ENCODE measurements at regions not wholly inside any gene's neighbourhood (a gene's known extent, or its start where the extent isn't known, plus 50 kb on each side); places are given as distances from the start of the nearest gene placed in this dataset.
"Not testable (repeated sequence)": the region's sequence is repeated elsewhere in the genome, so short reads cannot be mapped to it uniquely, and the experiment has no call there.

DNA sequence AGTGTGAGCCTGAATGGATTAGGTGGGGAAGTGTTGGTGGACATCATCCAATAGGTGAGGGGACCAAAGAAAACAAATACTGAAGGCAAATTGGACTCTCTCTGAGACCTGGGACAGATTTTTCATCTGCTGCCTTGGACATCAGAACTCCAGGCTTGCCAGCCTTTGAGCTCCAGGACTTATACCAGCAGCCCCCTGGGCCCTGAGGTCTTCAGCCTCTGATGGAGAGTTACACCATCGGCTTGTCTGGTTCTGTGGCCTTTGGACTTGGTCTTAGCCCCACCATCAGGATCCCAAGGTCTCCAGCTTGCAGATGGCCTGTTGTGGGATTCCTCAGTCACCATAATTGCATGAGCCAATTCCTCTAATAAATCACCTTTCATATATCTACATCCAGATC is 80.8 kb upstream of the SLC8A3 start:
- DNase-seq (ENCODE audit: insufficient read length, low spot score) (no peak), FAIRE-seq (no peak)
- TF ChIP-seq SPI1 (IDR thresholded peaks at IDR 0.05; ENCODE audit: low read depth, low read length) = no peak
- no peak for TF ChIP-seq POLR2A (IDR thresholded peaks at IDR 0.05; ENCODE audit: low read depth, low read length)
- TF ChIP-seq POLR2AphosphoS5 (IDR thresholded peaks at IDR 0.05; ENCODE audit: low read depth, low read length) = no peak
- no peak for TF ChIP-seq POU2F2 (IDR thresholded peaks at IDR 0.05; ENCODE audit: low read depth, low read length)
- no peak for TF ChIP-seq TAF1 (IDR thresholded peaks at IDR 0.05; ENCODE audit: low read depth, low read length)
- TF ChIP-seq PAX5 (IDR thresholded peaks at IDR 0.05; ENCODE audit: insufficient read depth, low read length, severe bottlenecking) = no peak

DNA sequence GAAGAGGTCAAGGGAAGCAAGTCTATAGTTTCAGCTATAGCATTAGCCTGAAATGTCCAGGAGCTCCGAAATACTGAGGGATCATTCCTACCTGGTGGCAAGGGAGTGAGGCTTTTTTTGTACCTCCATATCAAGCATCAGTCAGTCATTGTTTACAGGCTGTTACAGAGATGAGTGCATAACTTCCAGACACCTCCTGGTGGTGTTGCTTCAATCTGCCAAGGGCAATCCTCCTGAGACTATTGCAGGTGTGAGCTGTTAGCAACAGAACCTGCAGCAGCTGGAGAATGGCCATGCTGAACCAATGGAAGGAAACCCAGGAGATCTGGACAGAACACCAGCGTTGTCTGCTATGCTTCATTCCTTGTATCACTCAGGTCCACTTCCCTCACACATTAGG is 80.0 kb upstream of the SLC8A3 start:
- FAIRE-seq = no peak
- TF ChIP-seq PAX5 (IDR thresholded peaks at IDR 0.05; ENCODE audit: insufficient read depth, low read length, severe bottlenecking) (no peak), SPI1 (IDR thresholded peaks at IDR 0.05; ENCODE audit: low read depth, low read length) (no peak), TAF1 (IDR thresholded peaks at IDR 0.05; ENCODE audit: low read depth, low read length) (no peak), POLR2A (IDR thresholded peaks at IDR 0.05; ENCODE audit: low read depth, low read length) (no peak), POLR2AphosphoS5 (IDR thresholded peaks at IDR 0.05; ENCODE audit: low read depth, low read length) (no peak), POU2F2 (IDR thresholded peaks at IDR 0.05; ENCODE audit: low read depth, low read length) (no peak)
- no peak for DNase-seq (ENCODE audit: insufficient read length, low spot score)

- FAIRE-seq (no peak), DNase-seq (ENCODE audit: insufficient read length, low spot score) (no peak)
- no peak for TF ChIP-seq POLR2A (IDR thresholded peaks at IDR 0.05; ENCODE audit: low read depth, low read length)
- no peak for TF ChIP-seq POU2F2 (IDR thresholded peaks at IDR 0.05; ENCODE audit: low read depth, low read length)
- TF ChIP-seq PAX5 (IDR thresholded peaks at IDR 0.05; ENCODE audit: insufficient read depth, low read length, severe bottlenecking) = no peak
- no peak for TF ChIP-seq SPI1 (IDR thresholded peaks at IDR 0.05; ENCODE audit: low read depth, low read length)
- no peak for TF ChIP-seq TAF1 (IDR thresholded peaks at IDR 0.05; ENCODE audit: low read depth, low read length)
- TF ChIP-seq POLR2AphosphoS5 (IDR thresholded peaks at IDR 0.05; ENCODE audit: low read depth, low read length) = no peak
Observed at GRCh38 chr14:70266157-70266556, 77.4 kb upstream of the SLC8A3 start.

DNA sequence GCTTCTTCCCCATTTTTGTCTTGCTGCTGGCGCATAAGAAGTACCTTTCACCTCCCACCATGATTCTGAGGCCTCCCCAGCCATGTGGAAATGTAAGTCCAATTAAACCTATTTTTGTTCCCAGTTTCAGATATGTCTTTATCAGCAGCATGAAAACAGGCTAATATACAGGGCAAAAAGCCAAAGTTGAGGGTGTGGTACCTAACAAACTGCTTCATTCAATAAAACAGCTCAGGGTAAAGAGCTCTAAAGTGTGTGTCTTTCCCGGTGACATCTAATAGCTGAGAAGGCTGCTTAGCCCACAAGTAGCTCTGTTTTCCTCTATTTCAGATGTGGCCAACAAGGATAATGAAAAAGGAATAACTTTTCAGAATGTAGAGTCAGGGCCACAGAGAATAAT is 76.7 kb upstream of the SLC8A3 start:
- TF ChIP-seq POLR2A (IDR thresholded peaks at IDR 0.05; ENCODE audit: low read depth, low read length) (no peak), SPI1 (IDR thresholded peaks at IDR 0.05; ENCODE audit: low read depth, low read length) (no peak), TAF1 (IDR thresholded peaks at IDR 0.05; ENCODE audit: low read depth, low read length) (no peak), POU2F2 (IDR thresholded peaks at IDR 0.05; ENCODE audit: low read depth, low read length) (no peak), PAX5 (IDR thresholded peaks at IDR 0.05; ENCODE audit: insufficient read depth, low read length, severe bottlenecking) (no peak), POLR2AphosphoS5 (IDR thresholded peaks at IDR 0.05; ENCODE audit: low read depth, low read length) (no peak)
- FAIRE-seq (no peak), DNase-seq (ENCODE audit: insufficient read length, low spot score) (no peak)

DNA sequence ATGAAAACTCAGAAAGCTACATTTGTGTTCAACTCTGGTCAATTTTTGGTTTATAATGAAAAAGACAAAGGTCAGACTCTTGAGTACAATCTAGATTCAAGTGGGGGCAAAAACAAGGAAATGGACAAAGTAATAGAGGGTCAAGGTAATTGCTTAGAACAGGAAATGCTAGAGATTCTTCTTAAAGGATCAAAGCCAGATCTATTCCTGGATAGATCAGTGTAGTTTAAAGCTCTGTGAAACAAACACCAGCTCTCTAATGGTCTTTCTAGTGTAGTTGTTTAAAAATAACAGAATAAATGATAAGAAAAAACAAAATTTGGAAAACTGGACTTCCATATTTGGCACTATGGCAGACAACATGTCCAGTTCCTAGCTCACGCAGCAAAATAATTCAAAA is 70.7 kb upstream of the SLC8A3 start:
- FAIRE-seq = no peak
- TF ChIP-seq POLR2AphosphoS5 (IDR thresholded peaks at IDR 0.05; ENCODE audit: low read depth, low read length) (no peak), POLR2A (IDR thresholded peaks at IDR 0.05; ENCODE audit: low read depth, low read length) (no peak), SPI1 (IDR thresholded peaks at IDR 0.05; ENCODE audit: low read depth, low read length) (no peak), POU2F2 (IDR thresholded peaks at IDR 0.05; ENCODE audit: low read depth, low read length) (no peak), PAX5 (IDR thresholded peaks at IDR 0.05; ENCODE audit: insufficient read depth, low read length, severe bottlenecking) (no peak), TAF1 (IDR thresholded peaks at IDR 0.05; ENCODE audit: low read depth, low read length) (no peak)
- DNase-seq (ENCODE audit: insufficient read length, low spot score) = no peak

DNA sequence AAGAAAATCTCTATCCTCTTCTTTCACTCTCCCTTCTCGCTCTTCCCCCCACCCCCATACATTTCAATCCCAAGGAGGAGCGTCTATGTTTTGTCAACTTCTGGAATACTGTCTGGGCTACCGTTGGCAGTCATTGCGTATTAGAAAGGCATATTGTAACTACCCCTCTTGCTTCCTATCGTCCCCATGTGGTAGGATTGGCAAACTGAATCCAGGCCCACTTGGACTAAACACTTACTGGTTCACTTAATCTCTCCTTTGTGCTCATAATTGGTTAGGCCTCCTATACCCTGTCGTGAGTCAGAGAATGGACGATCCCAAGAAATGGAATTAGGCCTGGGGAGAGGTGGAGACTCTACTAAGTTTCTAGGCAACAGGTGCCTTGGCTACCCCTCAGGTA is 68.8 kb upstream of the SLC8A3 start:
- TF ChIP-seq POLR2A (IDR thresholded peaks at IDR 0.05; ENCODE audit: low read depth, low read length) = no peak
- no peak for TF ChIP-seq TAF1 (IDR thresholded peaks at IDR 0.05; ENCODE audit: low read depth, low read length)
- no peak for TF ChIP-seq PAX5 (IDR thresholded peaks at IDR 0.05; ENCODE audit: insufficient read depth, low read length, severe bottlenecking)
- no peak for TF ChIP-seq SPI1 (IDR thresholded peaks at IDR 0.05; ENCODE audit: low read depth, low read length)
- no peak for TF ChIP-seq POLR2AphosphoS5 (IDR thresholded peaks at IDR 0.05; ENCODE audit: low read depth, low read length)
- TF ChIP-seq POU2F2 (IDR thresholded peaks at IDR 0.05; ENCODE audit: low read depth, low read length) = no peak
- FAIRE-seq (peak; percentile 87), DNase-seq (ENCODE audit: insufficient read length, low spot score) (no peak)

- TF ChIP-seq POLR2AphosphoS5 (IDR thresholded peaks at IDR 0.05; ENCODE audit: low read depth, low read length) (no peak), POLR2A (IDR thresholded peaks at IDR 0.05; ENCODE audit: low read depth, low read length) (no peak), TAF1 (IDR thresholded peaks at IDR 0.05; ENCODE audit: low read depth, low read length) (no peak), PAX5 (IDR thresholded peaks at IDR 0.05; ENCODE audit: insufficient read depth, low read length, severe bottlenecking) (no peak), SPI1 (IDR thresholded peaks at IDR 0.05; ENCODE audit: low read depth, low read length) (no peak), POU2F2 (IDR thresholded peaks at IDR 0.05; ENCODE audit: low read depth, low read length) (no peak)
- DNase-seq (ENCODE audit: insufficient read length, low spot score) = no peak
- no peak for FAIRE-seq
Observed at GRCh38 chr14:70256601-70257000, 67.8 kb upstream of the SLC8A3 start.

DNA sequence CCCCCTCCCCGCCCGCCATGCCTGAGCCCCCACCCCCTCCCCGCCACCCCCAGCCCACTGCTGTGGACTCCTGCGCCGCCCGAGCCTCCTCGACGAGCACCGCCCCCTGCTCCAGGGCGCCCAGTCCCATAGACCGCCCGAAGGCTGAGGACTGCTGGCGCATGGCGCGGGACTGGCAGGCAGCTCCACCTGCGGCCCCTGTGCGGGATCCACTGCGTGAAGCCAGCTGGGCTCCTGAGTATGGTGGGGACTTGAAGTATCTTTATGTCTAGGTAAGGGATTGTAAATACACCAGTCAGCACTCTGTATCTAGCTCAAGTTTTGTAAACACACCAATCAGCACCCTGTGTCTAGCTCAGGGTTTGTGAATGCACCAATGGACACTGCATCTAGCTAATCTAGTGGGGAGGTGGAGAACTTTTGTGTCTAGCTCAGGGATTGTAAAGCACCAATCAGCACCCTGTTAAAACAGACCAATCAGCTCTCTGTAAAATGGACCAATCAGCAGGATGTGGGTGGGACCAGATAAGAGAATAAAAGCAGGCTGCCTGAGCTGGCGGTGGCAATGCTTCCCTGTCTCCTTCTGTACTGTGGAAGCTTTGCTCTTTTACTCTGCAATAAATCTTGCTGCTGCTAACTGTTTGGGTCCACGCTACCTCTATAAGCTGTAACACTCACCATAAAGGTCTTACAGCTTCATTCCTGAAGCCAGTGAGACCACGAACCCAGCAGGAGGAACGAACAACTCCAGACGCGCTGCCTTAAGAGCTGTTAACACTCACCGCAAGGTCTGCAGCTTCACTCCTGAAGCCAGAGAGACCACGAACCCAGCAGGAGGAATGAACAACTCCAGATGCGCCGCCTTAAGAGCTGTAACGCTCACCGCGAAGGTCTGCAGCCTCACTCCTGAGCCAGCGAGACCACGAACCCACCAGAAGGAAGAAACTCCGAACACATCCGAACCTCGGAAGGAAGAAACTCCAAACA is 66.6 kb upstream of the SLC8A3 start:
- peak; percentile 33 for FAIRE-seq
- DNase-seq (ENCODE audit: insufficient read length, low spot score) = not testable (repeated sequence)

DNA sequence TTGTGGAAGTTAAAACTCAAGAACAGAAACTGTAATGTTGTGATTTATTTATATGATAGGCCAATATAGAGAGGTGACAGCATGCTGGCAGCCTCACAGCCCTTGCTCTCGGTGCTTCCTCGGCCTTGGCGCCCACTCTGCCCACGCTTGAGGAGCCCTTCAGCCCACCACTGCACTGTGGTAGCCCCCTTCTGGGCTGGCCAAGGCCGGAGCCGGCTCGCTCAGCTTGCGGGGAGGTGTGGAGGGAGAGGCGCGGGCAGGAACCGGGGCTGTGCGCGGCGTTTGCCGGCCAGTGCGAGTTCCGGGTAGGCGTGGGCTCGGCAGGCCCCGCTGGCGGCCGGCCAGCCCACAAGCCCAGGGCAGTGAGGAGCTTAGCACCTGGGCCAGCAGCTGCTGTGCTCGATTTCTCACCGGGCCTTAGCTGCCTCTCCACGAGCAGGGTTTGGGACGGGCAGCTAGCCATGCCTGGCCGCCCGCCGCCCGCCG is 65.8 kb upstream of the SLC8A3 start:
- no peak for FAIRE-seq
- no peak for DNase-seq (ENCODE audit: insufficient read length, low spot score)
- TF ChIP-seq PAX5 (IDR thresholded peaks at IDR 0.05; ENCODE audit: insufficient read depth, low read length, severe bottlenecking) (no peak), SPI1 (IDR thresholded peaks at IDR 0.05; ENCODE audit: low read depth, low read length) (no peak), TAF1 (IDR thresholded peaks at IDR 0.05; ENCODE audit: low read depth, low read length) (no peak), POLR2AphosphoS5 (IDR thresholded peaks at IDR 0.05; ENCODE audit: low read depth, low read length) (no peak)

GRCh38 chr14:70253547-70253946 is 64.8 kb upstream of the SLC8A3 start:
- FAIRE-seq; DNase-seq (ENCODE audit: insufficient read length, low spot score): not testable (repeated sequence)

All from GM12891 (cell line).